ENCODE measurements at regions not wholly inside any gene's neighbourhood (a gene's known extent, or its start where the extent isn't known, plus 50 kb on each side); places are given as distances from the start of the nearest gene placed in this dataset.
A peak's percentile ranks its signal among the peaks of the same experiment; 100 is the strongest.

DNA sequence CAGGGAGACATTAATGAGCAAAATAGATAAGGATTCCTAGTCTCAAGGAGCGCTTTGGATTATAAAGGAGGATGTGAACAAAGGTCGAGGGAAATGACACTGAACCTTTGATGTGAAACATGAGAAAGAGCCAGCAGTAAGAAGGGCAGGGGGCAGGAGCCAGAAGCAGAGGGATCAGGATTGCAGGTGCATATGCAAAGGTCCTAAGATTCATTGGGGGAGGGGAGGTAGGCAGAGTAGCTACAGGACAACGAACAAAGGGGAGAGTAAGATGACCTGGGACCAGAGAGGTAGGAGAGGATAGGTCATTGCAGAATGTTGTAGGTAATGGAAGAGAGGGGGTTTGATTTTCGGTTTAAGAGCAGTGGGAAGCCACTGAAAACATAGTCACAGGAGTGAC lies 129.2 kb upstream of the TRPM3 start:
- Histone ChIP-seq H3K9me3 (no peaks in the 10 kb centered on the region), H3K4me1 (peaks cover 0 to 5% (median 0%) of the 10 kb centered on the region in 4 donors), H3K4me3 (no peak overlapping the region), H3K36me3 (no peaks in the 10 kb centered on the region), H3K27me3 (no peaks in the 10 kb centered on the region), H3K27ac (no peak overlapping the region)
- TF ChIP-seq, protein P1, sequence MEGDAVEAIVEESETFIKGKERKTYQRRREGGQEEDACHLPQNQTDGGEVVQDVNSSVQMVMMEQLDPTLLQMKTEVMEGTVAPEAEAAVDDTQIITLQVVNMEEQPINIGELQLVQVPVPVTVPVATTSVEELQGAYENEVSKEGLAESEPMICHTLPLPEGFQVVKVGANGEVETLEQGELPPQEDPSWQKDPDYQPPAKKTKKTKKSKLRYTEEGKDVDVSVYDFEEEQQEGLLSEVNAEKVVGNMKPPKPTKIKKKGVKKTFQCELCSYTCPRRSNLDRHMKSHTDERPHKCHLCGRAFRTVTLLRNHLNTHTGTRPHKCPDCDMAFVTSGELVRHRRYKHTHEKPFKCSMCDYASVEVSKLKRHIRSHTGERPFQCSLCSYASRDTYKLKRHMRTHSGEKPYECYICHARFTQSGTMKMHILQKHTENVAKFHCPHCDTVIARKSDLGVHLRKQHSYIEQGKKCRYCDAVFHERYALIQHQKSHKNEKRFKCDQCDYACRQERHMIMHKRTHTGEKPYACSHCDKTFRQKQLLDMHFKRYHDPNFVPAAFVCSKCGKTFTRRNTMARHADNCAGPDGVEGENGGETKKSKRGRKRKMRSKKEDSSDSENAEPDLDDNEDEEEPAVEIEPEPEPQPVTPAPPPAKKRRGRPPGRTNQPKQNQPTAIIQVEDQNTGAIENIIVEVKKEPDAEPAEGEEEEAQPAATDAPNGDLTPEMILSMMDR (IDR thresholded peaks at IDR 0.05) = no peak
- TF ChIP-seq POLR2A (IDR thresholded peaks at IDR 0.05) (no peak), EP300 (IDR thresholded peaks at IDR 0.05) (no peak)
- WGBS, 2 donors = 46% methylated on average over 4 of the region's 4 CpGs
- no peak for DNase-seq (ENCODE audit: low spot score in 2 of 2)

DNA sequence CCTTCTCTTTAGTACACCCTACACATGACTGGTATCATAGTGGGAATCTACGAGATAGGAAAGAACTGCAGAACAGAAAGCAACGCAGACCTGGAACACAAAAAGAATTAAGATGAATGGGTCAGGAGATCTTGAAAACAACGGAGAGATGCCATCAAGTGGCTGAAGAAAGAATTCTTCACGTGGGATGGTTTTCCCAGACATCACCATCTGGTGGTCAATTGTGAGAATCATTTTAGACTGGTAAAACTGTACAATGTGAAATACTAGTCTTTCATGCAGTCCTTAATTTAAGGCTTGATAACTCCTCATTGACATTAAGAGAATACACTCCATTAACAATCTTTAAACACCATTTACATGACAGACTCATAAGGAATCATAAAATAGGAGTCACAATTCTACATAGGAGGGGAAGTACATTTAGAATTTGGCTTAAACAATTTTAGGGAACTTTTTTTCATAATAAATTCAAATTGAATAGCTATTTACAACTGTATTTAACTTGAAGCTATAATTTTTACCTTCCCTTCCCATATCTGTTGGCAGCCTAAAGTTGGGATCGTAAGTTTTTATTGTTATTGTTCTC lies 128.4 kb upstream of the TRPM3 start:
- Histone ChIP-seq H3K4me3 (no peak overlapping the region), H3K4me1 (peaks cover 0 to 5% (median 0%) of the 10 kb centered on the region in 4 donors), H3K36me3 (no peaks in the 10 kb centered on the region), H3K27me3 (no peaks in the 10 kb centered on the region), H3K27ac (no peak overlapping the region), H3K9me3 (no peaks in the 10 kb centered on the region)
- peak in 1 of 2 donors; percentile 28 for DNase-seq (ENCODE audit: low spot score in 2 of 2)
- 15 to 16% methylated on average over 5 of the region's 5 CpGs for WGBS, 2 donors
- TF ChIP-seq, protein P1 (IDR thresholded peaks at IDR 0.05) = peak; percentile 49 to 87 (median 73)
- TF ChIP-seq EP300 (IDR thresholded peaks at IDR 0.05) = no peak

DNA sequence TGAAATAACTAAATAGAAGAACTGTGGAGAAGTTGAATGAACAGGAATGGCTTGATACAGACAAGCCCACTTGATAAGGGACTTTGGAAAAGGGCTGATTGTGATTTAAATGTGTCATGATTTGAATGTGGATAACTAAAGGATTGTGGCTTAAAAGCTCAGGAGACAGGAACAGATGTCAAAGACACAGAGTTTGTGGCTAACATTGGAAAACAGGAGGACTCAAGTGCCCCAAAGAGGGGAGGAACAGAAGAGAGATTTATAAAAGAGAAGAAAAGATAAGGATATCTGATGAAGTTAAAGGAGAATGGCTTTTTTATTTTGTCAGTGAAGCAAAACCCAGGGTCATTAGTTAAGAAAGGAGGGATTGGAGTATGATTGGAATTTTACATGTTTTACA lies 124.2 kb upstream of the TRPM3 start:
- TF ChIP-seq, protein P1 (IDR thresholded peaks at IDR 0.05) = no peak
- DNase-seq (ENCODE audit: low spot score in 2 of 2) = no peak
- no peaks in the 10 kb centered on the region for H3K27me3 ChIP-seq
- no peak overlapping the region for H3K4me3 ChIP-seq
- H3K36me3 ChIP-seq = no peaks in the 10 kb centered on the region
- no peaks in the 10 kb centered on the region for H3K9me3 ChIP-seq
- H3K4me1 ChIP-seq = peaks cover 0 to 5% (median 0%) of the 10 kb centered on the region in 4 donors
- H3K27ac ChIP-seq = no peak overlapping the region

DNA sequence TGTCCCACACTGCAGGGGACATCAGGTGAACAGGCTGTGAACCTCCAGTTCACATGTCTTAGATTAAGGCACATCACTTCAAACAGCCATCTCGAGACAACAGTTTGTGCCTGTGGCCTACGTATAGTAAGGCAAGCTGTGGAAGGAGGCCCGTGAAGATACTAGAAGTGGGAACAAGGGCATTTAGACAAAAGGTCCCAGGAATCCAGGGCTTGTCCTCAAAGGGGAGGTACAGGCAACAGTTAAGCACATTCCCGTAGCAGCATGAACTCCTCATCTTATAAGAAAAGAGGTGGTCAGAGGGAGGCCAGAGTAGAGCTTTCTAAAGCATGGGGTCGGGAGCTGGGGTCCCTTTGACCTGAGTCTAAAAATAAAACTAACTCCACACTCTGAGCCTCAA lies 122.5 kb upstream of the TRPM3 start:
- 51 to 59% methylated on average over 5 of the region's 5 CpGs for WGBS, 2 donors
- Histone ChIP-seq H3K4me1 (no peaks in the 10 kb centered on the region), H3K27me3 (no peaks in the 10 kb centered on the region), H3K36me3 (no peaks in the 10 kb centered on the region), H3K9me3 (no peaks in the 10 kb centered on the region), H3K27ac (no peak overlapping the region), H3K4me3 (no peak overlapping the region)
- no peak for DNase-seq (ENCODE audit: low spot score in 2 of 2)
- TF ChIP-seq POLR2A (IDR thresholded peaks at IDR 0.05) = no peak
- TF ChIP-seq EP300 (IDR thresholded peaks at IDR 0.05) = no peak
- TF ChIP-seq, protein P1 (IDR thresholded peaks at IDR 0.05) = no peak

DNA sequence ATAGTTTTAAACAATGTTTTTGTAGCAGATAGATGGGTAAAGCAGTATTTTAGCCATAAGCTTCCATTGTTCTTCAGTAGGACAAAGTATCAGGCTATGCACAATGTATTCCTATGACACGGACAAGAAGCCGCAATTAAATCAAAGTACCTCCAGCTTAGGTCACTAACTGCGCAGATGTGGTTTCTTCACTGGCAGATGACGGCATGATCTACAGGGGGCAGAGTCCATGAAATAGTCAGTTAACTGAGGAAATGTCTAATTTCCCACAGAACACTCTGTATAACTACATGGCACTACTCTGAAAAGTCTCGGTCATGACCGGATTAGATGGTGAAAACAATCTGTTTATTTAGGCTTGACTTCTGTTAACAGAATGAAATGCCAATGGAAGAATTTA lies 120.7 kb upstream of the TRPM3 start:
- 93% methylated on average over 6 of the region's 6 CpGs for WGBS, 2 donors
- no peak for DNase-seq (ENCODE audit: low spot score in 2 of 2)
- Histone ChIP-seq H3K27ac (no peak overlapping the region), H3K27me3 (no peaks in the 10 kb centered on the region), H3K4me1 (no peaks in the 10 kb centered on the region), H3K9me3 (no peaks in the 10 kb centered on the region), H3K4me3 (no peak overlapping the region), H3K36me3 (no peaks in the 10 kb centered on the region)
- TF ChIP-seq POLR2A (IDR thresholded peaks at IDR 0.05) (no peak), EP300 (IDR thresholded peaks at IDR 0.05) (no peak)

DNA sequence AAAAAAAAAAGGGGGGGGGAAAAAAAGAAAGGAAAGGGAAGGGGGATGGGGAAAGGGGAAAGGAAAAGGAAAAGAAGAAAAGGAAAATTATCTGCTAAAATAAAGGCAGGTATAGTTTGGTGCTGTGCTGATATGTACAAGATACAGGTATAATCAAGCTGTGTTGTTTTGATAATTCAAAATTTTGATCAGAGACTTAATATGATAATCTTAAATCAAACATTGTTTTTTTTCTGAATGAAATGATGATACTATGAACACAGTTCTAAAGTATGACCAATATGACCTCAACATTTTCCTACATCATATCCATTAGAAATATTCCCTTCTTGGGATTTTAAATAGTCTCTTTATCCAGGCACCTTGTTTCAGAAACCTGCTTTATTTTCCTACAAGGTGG lies 115.6 kb upstream of the TRPM3 start:
- H3K27me3 ChIP-seq = no peaks in the 10 kb centered on the region
- H3K9me3 ChIP-seq = no peaks in the 10 kb centered on the region
- no peaks in the 10 kb centered on the region for H3K36me3 ChIP-seq
- TF ChIP-seq EP300 (IDR thresholded peaks at IDR 0.05) = no peak
- TF ChIP-seq, protein P1 (IDR thresholded peaks at IDR 0.05) = no peak
- no peak for TF ChIP-seq POLR2A (IDR thresholded peaks at IDR 0.05)
- no peak overlapping the region for H3K27ac ChIP-seq
- no peaks in the 10 kb centered on the region for H3K4me1 ChIP-seq
- DNase-seq (ENCODE audit: low spot score in 2 of 2) = no peak
- H3K4me3 ChIP-seq = no peak overlapping the region

Data from tibial nerve (tissue), 4 donors.